IPS DF 19.7 (cell line): ENCODE measurements at regions not wholly inside any gene's neighbourhood (a gene's known extent, or its start where the extent isn't known, plus 50 kb on each side); places are given as distances from the start of the nearest gene placed in this dataset.
A peak's percentile ranks its signal among the peaks of the same experiment; 100 is the strongest.
"Not testable (repeated sequence)": the region's sequence is repeated elsewhere in the genome, so short reads cannot be mapped to it uniquely, and the experiment has no call there.

Source experiments
- DNase-seq: peaks from one replicate; pipeline ENCODE4 v3.0.0-alpha.2; 2013; ENCODE audit warnings: low read depth, low spot score

- DNase-seq: no peak
These were observed 54.0 kb downstream of the RFPL4B start for GRCh38 chr6:112401083-112401482.

GRCh38 chr6:112407101-112407590 lies 60.0 kb downstream of the RFPL4B start:
- no peak for DNase-seq

GRCh38 chr6:112408522-112408921 lies 61.4 kb downstream of the RFPL4B start:
- DNase-seq: no peak

GRCh38 chr6:112409311-112409710 lies 62.2 kb downstream of the RFPL4B start:
- no peak for DNase-seq

- no peak for DNase-seq
These were observed 66.7 kb downstream of the RFPL4B start for GRCh38 chr6:112413780-112414179.

GRCh38 chr6:112415366-112415765 lies 68.2 kb downstream of the RFPL4B start:
- no peak for DNase-seq

GRCh38 chr6:112416866-112417265 lies 69.7 kb downstream of the RFPL4B start:
- DNase-seq: no peak

- not testable (repeated sequence) for DNase-seq
These were observed 79.9 kb downstream of the RFPL4B start for GRCh38 chr6:112427011-112427410.

GRCh38 chr6:112427499-112427898 lies 80.4 kb downstream of the RFPL4B start:
- DNase-seq: no peak

- DNase-seq: no peak
These were observed 81.3 kb downstream of the RFPL4B start for GRCh38 chr6:112428477-112428876.

GRCh38 chr6:112429226-112429625 lies 82.1 kb downstream of the RFPL4B start:
- DNase-seq: peak; percentile 15

- no peak for DNase-seq
These were observed 84.7 kb downstream of the RFPL4B start for GRCh38 chr6:112431803-112432202.

GRCh38 chr6:112432853-112433252 lies 85.7 kb downstream of the RFPL4B start:
- no peak for DNase-seq

- DNase-seq: no peak
These were observed 86.3 kb downstream of the RFPL4B start for GRCh38 chr6:112433457-112433856.

- DNase-seq: no peak
These were observed 87.8 kb downstream of the RFPL4B start for GRCh38 chr6:112434896-112435435.

GRCh38 chr6:112437058-112437457 lies 89.9 kb downstream of the RFPL4B start:
- DNase-seq: no peak

- DNase-seq: no peak
These were observed 91.9 kb downstream of the RFPL4B start for GRCh38 chr6:112439010-112439409.

GRCh38 chr6:112439432-112439831 lies 92.3 kb downstream of the RFPL4B start:
- DNase-seq: no peak

GRCh38 chr6:112441607-112442006 lies 94.5 kb downstream of the RFPL4B start:
- no peak for DNase-seq

GRCh38 chr6:112443179-112444065 lies 96.3 kb downstream of the RFPL4B start:
- no peak for DNase-seq

- DNase-seq: not testable (repeated sequence)
These were observed 101.7 kb downstream of the RFPL4B start for GRCh38 chr6:112448786-112449185.

GRCh38 chr6:112450663-112451062 lies 103.5 kb downstream of the RFPL4B start:
- no peak for DNase-seq

- DNase-seq: no peak
These were observed 110.8 kb downstream of the RFPL4B start for GRCh38 chr6:112457886-112458285.
